Tibial nerve (tissue), 4 donors: ENCODE measurements at regions not wholly inside any gene's neighbourhood (a gene's known extent, or its start where the extent isn't known, plus 50 kb on each side); places are given as distances from the start of the nearest gene placed in this dataset.

Experiments
- DNase-seq, 2 donors: peaks; one replicate each; pipeline ENCODE4 v3.0.0-alpha.2; 2019; ENCODE audit warnings: low spot score in 2 of 2
- H3K27ac ChIP-seq, 4 donors: fragments of 200-600 bp; sonication (generic) in 3 of 4; one replicate each; pipeline ENCODE4 v1.5.1; 2017 to 2019; ENCODE audit warnings: mild to moderate bottlenecking in 1 of 4
- H3K27me3 ChIP-seq, 2 donors: fragments of 200-600 bp; sonication (generic) in 1 of 2; one replicate each; pipeline versions ENCODE4 v1.5.1 to v1.6.0; 2017 to 2019
- H3K36me3 ChIP-seq, 3 donors: fragments of 200-600 bp; sonication (generic); one replicate each; pipeline ENCODE4 v1.5.1; 2018 to 2019
- H3K4me1 ChIP-seq, 4 donors: fragments of 200-600 bp; sonication (generic) in 3 of 4; one replicate each; pipeline ENCODE4 v1.5.1; 2017 to 2019
- H3K4me3 ChIP-seq, 4 donors: fragments of 200-600 bp; sonication (generic) in 3 of 4; one replicate each; pipeline ENCODE4 v1.5.1; 2017 to 2019; ENCODE audit warnings: mild to moderate bottlenecking in 1 of 4, moderate library complexity in 1 of 4
- H3K9me3 ChIP-seq, 4 donors: fragments of 200-600 bp; sonication (generic) in 3 of 4; one replicate each; pipeline ENCODE4 v1.5.1; 2017 to 2019
- CTCF ChIP-seq, 5 experiments: fragments of 200-600 bp in 3 of 5; fragments of 450-650 bp in 2 of 5; sonication (generic) in 3 of 5; IDR thresholded peaks; one replicate each; pipeline ENCODE4 v1.5.1; 2016 to 2019; ENCODE audit warnings: antibody characterized with exemption in 5 of 5, mild to moderate bottlenecking in 3 of 5, moderate library complexity in 2 of 5
- EP300 ChIP-seq, 2 donors: sonication (generic); formaldehyde crosslinking; IDR thresholded peaks; one replicate each; pipeline ENCODE4 v1.6.1; 2017; ENCODE audit warnings: antibody characterized with exemption in 2 of 2, mild to moderate bottlenecking in 1 of 2
- POLR2A ChIP-seq, 2 donors: fragments of 450-650 bp; IDR thresholded peaks; one replicate each; pipeline ENCODE4 v1.6.1; 2017; ENCODE audit warnings: antibody characterized with exemption in 2 of 2, mild to moderate bottlenecking in 2 of 2, moderate library complexity in 2 of 2
- WGBS, 2 donors: methylation state at CpG; one replicate each; pipeline ENCODE4 v1.1.5; 2018; 5-methylcytosine and 5-hydroxymethylcytosine counted together

GRCh38 chr13:107121793-107122192, 553.9 kb upstream of the ARGLU1 start:
- Histone ChIP-seq H3K27ac (no peak overlapping the region), H3K36me3 (no peaks in the 10 kb centered on the region), H3K4me1 (no peaks in the 10 kb centered on the region), H3K4me3 (no peak overlapping the region), H3K9me3 (no peaks in the 10 kb centered on the region), H3K27me3 (no peaks in the 10 kb centered on the region)
- TF ChIP-seq POLR2A (IDR thresholded peaks at IDR 0.05) (no peak), EP300 (IDR thresholded peaks at IDR 0.05) (no peak), CTCF (IDR thresholded peaks at IDR 0.05) (no peak)
- 46 to 71% methylated on average over 1 of the region's 1 CpG for WGBS, 2 donors
- DNase-seq = no peak

DNA sequence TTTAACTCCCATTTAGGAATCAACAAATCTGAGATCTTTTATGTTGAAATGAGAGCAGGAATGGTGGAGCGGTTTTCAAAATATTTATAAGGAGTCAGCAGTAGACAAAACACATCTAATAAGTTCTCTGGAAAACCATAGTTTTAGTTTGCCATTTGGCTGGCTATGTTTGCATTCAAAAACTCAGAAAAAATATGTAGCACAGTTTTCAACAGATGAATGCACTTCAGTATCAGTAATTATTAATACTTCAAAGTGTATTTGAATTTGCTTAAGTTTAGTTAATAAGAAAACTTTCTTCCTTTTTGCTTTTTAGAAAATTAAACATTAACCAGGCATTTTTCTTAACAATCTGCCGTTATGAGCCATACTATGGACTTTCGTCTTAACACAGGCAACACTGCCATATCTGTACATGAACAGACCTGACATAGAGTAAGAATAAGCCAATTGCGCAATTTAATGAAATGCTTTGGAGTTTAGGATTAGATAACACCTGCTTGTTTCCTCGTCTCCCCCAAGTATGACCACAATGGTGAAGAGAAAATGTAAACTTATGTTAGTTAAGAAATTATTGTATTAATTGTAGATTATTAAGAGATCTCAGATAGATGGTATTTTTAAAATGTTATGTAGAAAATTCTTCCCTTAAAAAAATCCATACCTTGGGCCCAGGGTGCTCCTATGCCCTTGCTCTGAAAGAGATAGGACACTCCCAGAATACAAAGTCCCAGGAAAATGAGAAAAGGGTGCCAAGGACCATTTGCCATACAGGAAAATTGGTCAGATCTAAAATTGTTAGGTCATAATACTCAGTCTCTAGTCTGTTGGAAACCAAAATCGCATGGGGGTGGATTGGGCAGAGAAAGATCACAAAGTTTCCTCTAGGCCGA, 552.3 kb upstream of the ARGLU1 start:
- Histone ChIP-seq H3K4me3 (no peak overlapping the region), H3K27me3 (no peaks in the 10 kb centered on the region), H3K36me3 (no peaks in the 10 kb centered on the region), H3K27ac (no peak overlapping the region), H3K9me3 (no peaks in the 10 kb centered on the region), H3K4me1 (no peaks in the 10 kb centered on the region)
- WGBS, 2 donors = 91 to 93% methylated on average over 7 of the region's 7 CpGs
- TF ChIP-seq POLR2A (IDR thresholded peaks at IDR 0.05) (no peak), CTCF (IDR thresholded peaks at IDR 0.05) (no peak), EP300 (IDR thresholded peaks at IDR 0.05) (no peak)
- no peak for DNase-seq

- no peaks in the 10 kb centered on the region for H3K36me3 ChIP-seq
- H3K9me3 ChIP-seq = no peaks in the 10 kb centered on the region
- DNase-seq = no peak
- H3K4me1 ChIP-seq = no peaks in the 10 kb centered on the region
- no peak overlapping the region for H3K4me3 ChIP-seq
- no peaks in the 10 kb centered on the region for H3K27me3 ChIP-seq
- TF ChIP-seq CTCF (IDR thresholded peaks at IDR 0.05) (no peak), POLR2A (IDR thresholded peaks at IDR 0.05) (no peak), EP300 (IDR thresholded peaks at IDR 0.05) (no peak)
- WGBS, 2 donors = 63 to 68% methylated on average over 5 of the region's 5 CpGs
- H3K27ac ChIP-seq = no peak overlapping the region
Measured at GRCh38 chr13:107118506-107118905, 550.6 kb upstream of the ARGLU1 start.

DNA sequence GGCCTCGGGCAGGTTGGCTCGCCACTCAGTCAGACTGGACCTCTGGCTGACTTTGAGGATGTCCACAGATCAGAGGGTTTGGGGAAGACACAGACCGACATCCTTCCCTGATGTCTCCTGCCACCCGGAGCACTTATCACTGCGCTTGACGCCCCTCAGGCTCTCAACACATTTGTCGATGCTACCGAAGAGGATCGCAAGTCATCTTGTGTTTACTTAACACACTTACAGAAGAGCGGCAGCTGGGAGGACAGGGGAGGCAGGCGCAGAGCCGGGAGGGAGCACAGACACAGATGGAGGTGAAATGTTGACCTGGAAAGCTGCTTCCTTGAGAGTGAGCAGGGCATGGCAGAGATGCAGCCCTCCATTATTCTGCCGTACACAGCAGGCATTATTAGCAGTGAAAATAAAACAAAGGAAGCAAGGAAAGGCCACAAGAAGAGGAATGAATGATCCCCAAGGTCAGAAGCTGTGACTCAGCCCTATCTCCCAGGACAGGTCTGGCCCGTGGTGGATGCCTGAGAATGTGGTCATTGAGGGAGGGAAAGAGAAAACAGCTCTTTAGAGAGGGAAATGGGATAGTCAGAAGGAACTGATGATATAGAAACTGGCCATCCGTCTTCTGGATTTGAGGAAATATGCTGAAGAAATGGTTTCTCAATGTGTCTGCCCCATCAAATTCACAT, 549.5 kb upstream of the ARGLU1 start:
- WGBS, 2 donors = 85 to 86% methylated on average over 15 of the region's 15 CpGs
- TF ChIP-seq EP300 (IDR thresholded peaks at IDR 0.05) = no peak
- Histone ChIP-seq H3K36me3 (no peaks in the 10 kb centered on the region), H3K27me3 (no peaks in the 10 kb centered on the region), H3K9me3 (no peaks in the 10 kb centered on the region), H3K4me3 (no peak overlapping the region), H3K4me1 (no peaks in the 10 kb centered on the region), H3K27ac (no peak overlapping the region)
- DNase-seq = no peak

- DNase-seq = no peak
- H3K36me3 ChIP-seq = no peaks in the 10 kb centered on the region
- no peak overlapping the region for H3K4me3 ChIP-seq
- no peaks in the 10 kb centered on the region for H3K27me3 ChIP-seq
- H3K4me1 ChIP-seq = no peaks in the 10 kb centered on the region
- no peak overlapping the region for H3K27ac ChIP-seq
- TF ChIP-seq CTCF (IDR thresholded peaks at IDR 0.05) (no peak), EP300 (IDR thresholded peaks at IDR 0.05) (no peak), POLR2A (IDR thresholded peaks at IDR 0.05) (no peak)
- 70 to 77% methylated on average over 1 of the region's 1 CpG for WGBS, 2 donors
- peaks cover 0 to 14% (median 0%) of the 10 kb centered on the region in 4 donors for H3K9me3 ChIP-seq
Measured at GRCh38 chr13:107113387-107113786, 545.5 kb upstream of the ARGLU1 start.
